ENCODE measurements at regions not wholly inside any gene's neighbourhood (a gene's known extent, or its start where the extent isn't known, plus 50 kb on each side); places are given as distances from the start of the nearest gene placed in this dataset.

DNA sequence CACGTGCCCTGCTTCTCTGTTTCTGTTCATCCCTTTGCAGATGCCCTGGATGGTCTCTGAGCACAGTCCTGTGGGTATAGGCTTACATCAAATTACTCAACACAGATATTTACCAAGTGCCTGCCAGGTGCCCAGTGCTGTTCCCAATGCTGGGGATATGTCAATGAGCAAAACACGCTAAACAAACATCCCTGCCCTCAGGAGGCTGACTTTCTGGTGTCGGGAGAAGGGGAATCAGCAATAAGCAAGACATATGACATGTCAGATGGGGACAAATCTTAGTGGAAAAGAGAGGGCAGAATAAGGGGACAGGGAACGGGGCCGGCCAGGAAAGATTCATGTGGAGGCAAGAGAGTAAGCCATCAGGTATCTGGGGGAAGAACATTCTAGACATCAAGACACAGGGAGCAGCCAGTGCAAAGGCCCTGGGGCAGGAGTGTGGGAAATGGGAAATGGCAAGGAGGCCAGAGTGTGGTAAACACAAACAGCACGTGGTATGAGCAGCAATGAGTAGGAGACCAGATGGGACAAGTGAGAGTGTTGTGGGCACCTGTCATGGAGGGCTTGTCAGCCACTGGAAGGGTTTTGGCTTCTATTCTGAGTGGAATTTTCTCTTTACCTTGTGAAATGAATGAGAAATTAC, 160.2 kb upstream of the KAZN start:
- H3K27ac ChIP-seq = no peak overlapping the region
- intact Hi-C loops (cut with DNase I) = no loop called here
- DNase-seq = no peak
- no peaks in the 10 kb centered on the region for H3K9me3 ChIP-seq
- TF ChIP-seq, protein P1, sequence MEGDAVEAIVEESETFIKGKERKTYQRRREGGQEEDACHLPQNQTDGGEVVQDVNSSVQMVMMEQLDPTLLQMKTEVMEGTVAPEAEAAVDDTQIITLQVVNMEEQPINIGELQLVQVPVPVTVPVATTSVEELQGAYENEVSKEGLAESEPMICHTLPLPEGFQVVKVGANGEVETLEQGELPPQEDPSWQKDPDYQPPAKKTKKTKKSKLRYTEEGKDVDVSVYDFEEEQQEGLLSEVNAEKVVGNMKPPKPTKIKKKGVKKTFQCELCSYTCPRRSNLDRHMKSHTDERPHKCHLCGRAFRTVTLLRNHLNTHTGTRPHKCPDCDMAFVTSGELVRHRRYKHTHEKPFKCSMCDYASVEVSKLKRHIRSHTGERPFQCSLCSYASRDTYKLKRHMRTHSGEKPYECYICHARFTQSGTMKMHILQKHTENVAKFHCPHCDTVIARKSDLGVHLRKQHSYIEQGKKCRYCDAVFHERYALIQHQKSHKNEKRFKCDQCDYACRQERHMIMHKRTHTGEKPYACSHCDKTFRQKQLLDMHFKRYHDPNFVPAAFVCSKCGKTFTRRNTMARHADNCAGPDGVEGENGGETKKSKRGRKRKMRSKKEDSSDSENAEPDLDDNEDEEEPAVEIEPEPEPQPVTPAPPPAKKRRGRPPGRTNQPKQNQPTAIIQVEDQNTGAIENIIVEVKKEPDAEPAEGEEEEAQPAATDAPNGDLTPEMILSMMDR (IDR thresholded peaks at IDR 0.05) = no peak
- no peaks in the 10 kb centered on the region for H3K4me1 ChIP-seq
- no peaks in the 10 kb centered on the region for H3K27me3 ChIP-seq (ENCODE audit: insufficient read depth in 3 of 3, low read length in 2 of 3)
- WGBS, 3 donors = 79 to 84% (median 81%) methylated on average over 6 of the region's 6 CpGs
- no peaks in the 10 kb centered on the region for H3K36me3 ChIP-seq (ENCODE audit: insufficient read depth in 1 of 2, low read depth in 1 of 2)
- ATAC-seq = no peak
- H3K4me3 ChIP-seq = no peak overlapping the region

DNA sequence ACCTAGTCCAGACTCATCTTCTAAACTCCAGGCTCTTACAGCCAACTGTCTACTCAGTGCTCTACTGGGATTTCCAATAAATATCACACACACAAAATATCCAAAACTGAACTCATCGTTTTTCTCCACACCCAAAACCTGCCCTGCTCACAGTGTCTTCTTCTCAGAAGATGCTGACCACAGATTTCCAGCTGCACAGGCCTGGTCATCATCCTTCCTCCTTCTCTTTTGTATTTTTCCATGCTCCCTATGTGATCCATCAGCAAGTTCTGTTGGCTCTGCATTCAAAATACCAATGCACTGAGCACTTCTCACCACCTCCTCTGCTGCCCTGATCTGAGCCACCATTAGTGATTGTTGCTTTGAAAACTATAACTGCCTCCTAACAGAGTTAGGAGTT, 159.5 kb upstream of the KAZN start:
- no peaks in the 10 kb centered on the region for H3K4me1 ChIP-seq
- intact Hi-C loops (cut with DNase I) = no loop called here
- ATAC-seq = no peak
- H3K27me3 ChIP-seq (ENCODE audit: insufficient read depth in 3 of 3, low read length in 2 of 3) = no peaks in the 10 kb centered on the region
- H3K9me3 ChIP-seq = no peaks in the 10 kb centered on the region
- no peaks in the 10 kb centered on the region for H3K36me3 ChIP-seq (ENCODE audit: insufficient read depth in 1 of 2, low read depth in 1 of 2)
- TF ChIP-seq, protein P1 (IDR thresholded peaks at IDR 0.05) = no peak
- WGBS, 3 donors = 77 to 89% (median 78%) methylated on average over 1 of the region's 1 CpG
- no peak overlapping the region for H3K4me3 ChIP-seq
- no peak overlapping the region for H3K27ac ChIP-seq
- DNase-seq = no peak

DNA sequence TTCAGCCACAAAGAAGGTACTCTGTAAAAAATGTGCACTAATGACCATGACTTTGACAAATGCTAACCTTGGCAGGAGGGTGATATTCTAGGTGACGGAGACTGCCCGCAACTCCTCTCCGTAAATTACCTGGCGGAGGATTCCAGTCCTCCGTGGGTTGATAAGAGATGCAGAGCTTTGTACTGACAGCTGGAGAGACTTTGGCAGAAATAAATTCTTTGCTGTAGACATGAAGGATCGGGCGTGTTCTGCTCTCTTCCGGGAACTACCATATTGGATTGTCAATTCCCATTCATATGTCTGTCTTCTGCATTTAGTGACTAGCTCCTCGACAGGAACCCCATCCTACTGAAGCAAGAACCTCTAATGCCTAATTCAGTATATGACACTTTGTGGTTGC, 158.3 kb upstream of the KAZN start:
- Histone ChIP-seq H3K9me3 (no peaks in the 10 kb centered on the region), H3K27ac (no peak overlapping the region), H3K4me1 (no peaks in the 10 kb centered on the region), H3K36me3 (ENCODE audit: insufficient read depth in 1 of 2, low read depth in 1 of 2) (no peaks in the 10 kb centered on the region), H3K27me3 (ENCODE audit: insufficient read depth in 3 of 3, low read length in 2 of 3) (no peaks in the 10 kb centered on the region), H3K4me3 (no peak overlapping the region)
- intact Hi-C loops (cut with DNase I) = no loop called here
- WGBS, 3 donors = 81 to 88% (median 85%) methylated on average over 9 of the region's 9 CpGs
- no peak for ATAC-seq
- TF ChIP-seq, protein P1 (IDR thresholded peaks at IDR 0.05) = no peak
- DNase-seq = no peak

DNA sequence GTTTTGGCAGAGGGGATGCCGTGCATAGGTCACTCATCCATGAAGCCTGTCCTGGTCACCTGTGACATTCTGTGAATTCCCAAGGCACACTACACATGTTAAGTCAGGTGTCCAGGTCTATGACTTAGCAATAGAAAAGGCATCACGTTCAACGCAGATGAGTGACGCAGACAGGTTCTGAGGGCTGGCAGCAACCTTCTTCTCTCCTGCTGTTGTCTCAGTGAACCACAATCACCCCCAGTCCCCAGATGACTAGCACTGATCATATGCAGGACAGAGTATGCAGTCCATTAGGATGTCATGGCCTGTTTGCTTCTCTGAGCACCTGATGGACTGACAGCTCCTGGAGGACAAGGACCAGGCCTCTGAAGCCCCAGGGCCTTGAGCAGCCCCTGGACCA, 157.8 kb upstream of the KAZN start:
- no peaks in the 10 kb centered on the region for H3K36me3 ChIP-seq (ENCODE audit: insufficient read depth in 1 of 2, low read depth in 1 of 2)
- TF ChIP-seq, protein P1 (IDR thresholded peaks at IDR 0.05) = no peak
- H3K27ac ChIP-seq = no peak overlapping the region
- H3K9me3 ChIP-seq = no peaks in the 10 kb centered on the region
- no peak for DNase-seq
- H3K4me1 ChIP-seq = no peaks in the 10 kb centered on the region
- H3K4me3 ChIP-seq = no peak overlapping the region
- intact Hi-C loops (cut with DNase I) = no loop called here
- no peaks in the 10 kb centered on the region for H3K27me3 ChIP-seq (ENCODE audit: insufficient read depth in 3 of 3, low read length in 2 of 3)
- 67 to 74% (median 71%) methylated on average over 4 of the region's 4 CpGs for WGBS, 3 donors
- no peak for ATAC-seq

DNA sequence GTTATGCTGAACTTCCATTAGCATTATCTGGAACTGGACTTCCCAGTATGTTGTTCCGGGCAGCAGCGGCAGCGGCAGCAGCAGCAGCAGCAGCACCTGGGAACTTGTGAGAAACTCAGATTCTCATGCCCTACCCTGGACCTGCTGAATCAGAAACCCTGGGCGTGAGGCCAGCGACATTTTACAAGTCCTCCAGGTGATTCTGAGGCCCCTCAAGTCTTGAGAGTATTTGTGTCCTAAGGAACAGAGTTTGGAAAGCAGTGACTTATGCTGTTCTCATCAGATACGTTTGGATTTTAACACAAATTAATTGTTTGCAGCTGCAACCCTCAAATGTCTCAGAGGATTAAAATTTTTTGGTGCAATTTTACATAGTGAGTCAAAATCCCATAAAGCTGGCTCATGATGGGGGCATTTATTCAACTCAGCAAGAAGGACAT, 157.2 kb upstream of the KAZN start:
- intact Hi-C loops (cut with DNase I) = no loop called here
- TF ChIP-seq, protein P1 (IDR thresholded peaks at IDR 0.05) = no peak

More for the DNA sequence above, 157.2 kb upstream of the KAZN start:
- H3K4me1 ChIP-seq = no peaks in the 10 kb centered on the region
- 52 to 59% (median 54%) methylated on average over 6 of the region's 6 CpGs for WGBS, 3 donors
- no peak for ATAC-seq
- peaks cover 0 to under 1% (median under 1%) of the 10 kb centered on the region in 3 donors for H3K27me3 ChIP-seq (ENCODE audit: insufficient read depth in 3 of 3, low read length in 2 of 3)
- H3K36me3 ChIP-seq (ENCODE audit: insufficient read depth in 1 of 2, low read depth in 1 of 2) = no peaks in the 10 kb centered on the region
- no peak overlapping the region for H3K4me3 ChIP-seq
- no peaks in the 10 kb centered on the region for H3K9me3 ChIP-seq
- DNase-seq = no peak
- no peak overlapping the region for H3K27ac ChIP-seq

All from psoas muscle (tissue), 7 donors.